ENCODE measurements at regions not wholly inside any gene's neighbourhood (a gene's known extent, or its start where the extent isn't known, plus 50 kb on each side); places are given as distances from the start of the nearest gene placed in this dataset.

GRCh38 chr5:74056107-74056788, 430.3 kb downstream of the ARHGEF28 start:
- H3K27me3 ChIP-seq (ENCODE audit: control insufficient read depth, insufficient read depth, low read length), result no peaks in the 10 kb centered on the region; the same call in 1 of the 2 replicates
- no peak for DNase-seq (ENCODE audit: low read depth)
- H3K36me3 ChIP-seq (ENCODE audit: control insufficient read depth, insufficient read depth, low read length), result no peaks in the 10 kb centered on the region
- POLR2A ChIA-PET, result no interaction called here
- no peak for TF ChIP-seq CTCF (IDR thresholded peaks at IDR 0.05; ENCODE audit: insufficient read depth, low read depth, low read length)
- CTCF ChIA-PET, result interaction anchor here (0.6 to 1.9 kb wide), 8 partner anchors 8 to 607 kb away, joined by 3 to 8 read pairs (median 3); no protein-coding TSS in a partner anchor
- no peak overlapping the region for H3K4me3 ChIP-seq (ENCODE audit: low read depth, low read length)

- no peak for TF ChIP-seq CTCF (IDR thresholded peaks at IDR 0.05; ENCODE audit: insufficient read depth, low read depth, low read length)
- ChIA-PET POLR2A (no interaction called here), CTCF (interaction anchor here (0.6 to 1.9 kb wide), 7 partner anchors 8 to 608 kb away, joined by 3 to 8 read pairs (median 3); no protein-coding TSS in a partner anchor)
- Histone ChIP-seq H3K4me3 (ENCODE audit: low read depth, low read length) (no peak overlapping the region), H3K36me3 (ENCODE audit: control insufficient read depth, insufficient read depth, low read length) (no peaks in the 10 kb centered on the region), H3K27me3 (ENCODE audit: control insufficient read depth, insufficient read depth, low read length) (no peaks in the 10 kb centered on the region; the same call in 1 of the 2 replicates)
- no peak for DNase-seq (ENCODE audit: low read depth)
Measured at GRCh38 chr5:74055486-74056106, 429.6 kb downstream of the ARHGEF28 start.

GRCh38 chr5:74054641-74055421, 428.8 kb downstream of the ARHGEF28 start:
- no peak overlapping the region for H3K4me3 ChIP-seq (ENCODE audit: low read depth, low read length)
- ChIA-PET CTCF (interaction anchor here (1.5 to 1.9 kb wide), 2 partner anchors 7 to 21 kb away, joined by 3 to 8 read pairs; no protein-coding TSS in a partner anchor), POLR2A (no interaction called here)
- no peak for DNase-seq (ENCODE audit: low read depth)
- no peaks in the 10 kb centered on the region; the same call in 1 of the 2 replicates for H3K27me3 ChIP-seq (ENCODE audit: control insufficient read depth, insufficient read depth, low read length)
- H3K36me3 ChIP-seq (ENCODE audit: control insufficient read depth, insufficient read depth, low read length), result no peaks in the 10 kb centered on the region
- TF ChIP-seq CTCF (IDR thresholded peaks at IDR 0.05; ENCODE audit: insufficient read depth, low read depth, low read length), result no peak

GRCh38 chr5:74054139-74054538, 428.1 kb downstream of the ARHGEF28 start:
- CTCF ChIA-PET, result interaction anchor here (0.6 kb wide), 1 partner anchor 582 kb away, joined by 3 read pairs; no protein-coding TSS in a partner anchor
- Histone ChIP-seq H3K27me3 (ENCODE audit: control insufficient read depth, insufficient read depth, low read length) (no peaks in the 10 kb centered on the region; the same call in 1 of the 2 replicates), H3K36me3 (ENCODE audit: control insufficient read depth, insufficient read depth, low read length) (no peaks in the 10 kb centered on the region), H3K4me3 (ENCODE audit: low read depth, low read length) (no peak overlapping the region)
- POLR2A ChIA-PET, result no interaction called here
- no peak for TF ChIP-seq CTCF (IDR thresholded peaks at IDR 0.05; ENCODE audit: insufficient read depth, low read depth, low read length)
- DNase-seq (ENCODE audit: low read depth), result no peak

All from BJ (cell line).